Activated naive CD4-positive, alpha-beta T cell treated with anti-CD3 and anti-CD28 coated beads, Interleukin-2, amount 50 U/mL, for 24 hours (primary cell): ENCODE measurements at regions not wholly inside any gene's neighbourhood (a gene's known extent, or its start where the extent isn't known, plus 50 kb on each side); places are given as distances from the start of the nearest gene placed in this dataset.

Experiments
- H3K27ac Mint-ChIP-seq: one replicate; pipeline ENCODE4 v1.8.0; 2021; ENCODE audit warnings: mild to moderate bottlenecking, mixed read lengths
- H3K27me3 Mint-ChIP-seq: one replicate; pipeline ENCODE4 v1.8.0; 2021; ENCODE audit warnings: mixed read lengths
- H3K36me3 Mint-ChIP-seq: one replicate; pipeline ENCODE4 v1.8.0; 2021; ENCODE audit warnings: mixed read lengths
- H3K4me1 Mint-ChIP-seq: one replicate; pipeline ENCODE4 v1.8.0; 2021; ENCODE audit warnings: mixed read lengths
- H3K4me3 Mint-ChIP-seq: one replicate; pipeline ENCODE4 v1.8.0; 2021; ENCODE audit warnings: mild to moderate bottlenecking, mixed read lengths
- H3K9me3 Mint-ChIP-seq: one replicate; pipeline ENCODE4 v1.8.0; 2021; ENCODE audit warnings: mixed read lengths

- no peak overlapping the region for H3K27ac Mint-ChIP-seq
- H3K9me3 Mint-ChIP-seq, result no peaks in the 10 kb centered on the region
- H3K36me3 Mint-ChIP-seq, result peaks cover 1% of the 10 kb centered on the region
- H3K4me3 Mint-ChIP-seq, result no peak overlapping the region
- peaks cover 14% of the 10 kb centered on the region for H3K27me3 Mint-ChIP-seq
- peaks cover 5% of the 10 kb centered on the region for H3K4me1 Mint-ChIP-seq
These were observed 51.1 kb upstream of the CPLX2 start for GRCh38 chr5:175820230-175820629.
